BLaER1 (cell line): ENCODE measurements at regions not wholly inside any gene's neighbourhood (a gene's known extent, or its start where the extent isn't known, plus 50 kb on each side); places are given as distances from the start of the nearest gene placed in this dataset.

Experiments used
- H3K27ac ChIP-seq: shearing (Covaris generic); formaldehyde crosslinking; 2 replicates; pipeline ENCODE4 v1.8.1; 2022
- H3K27me3 ChIP-seq: shearing (Covaris generic); formaldehyde crosslinking; 2 replicates; pipeline ENCODE4 v1.8.1; 2022
- H3K36me3 ChIP-seq: shearing (Covaris generic); formaldehyde crosslinking; 2 replicates; pipeline ENCODE4 v1.8.1; 2022
- H3K4me1 ChIP-seq: shearing (Covaris generic); formaldehyde crosslinking; 2 replicates; pipeline ENCODE4 v1.8.1; 2022
- H3K4me2 ChIP-seq: shearing (Covaris generic); formaldehyde crosslinking; 2 replicates; pipeline ENCODE4 v1.8.1; 2022
- H3K4me3 ChIP-seq: shearing (Covaris generic); formaldehyde crosslinking; 2 replicates; pipeline ENCODE4 v1.8.1; 2022
- H3K9ac ChIP-seq: shearing (Covaris generic); formaldehyde crosslinking; 2 replicates; pipeline ENCODE4 v1.8.1; 2022
- H3K9me3 ChIP-seq: shearing (Covaris generic); formaldehyde crosslinking; 2 replicates; pipeline ENCODE4 v1.8.1; 2022
- H4K20me1 ChIP-seq: shearing (Covaris generic); formaldehyde crosslinking; 2 replicates; pipeline ENCODE4 v1.8.1; 2022
- Cebpa-rat ChIP-seq: shearing (Covaris generic); IDR thresholded peaks from 2 replicates; pipeline ENCODE4 v1.8.1; 2022

GRCh38 chr15:69976366-69976994, 121.2 kb downstream of the TLE3 start:
- Histone ChIP-seq H3K27me3 (no peaks in the 10 kb centered on the region; the same call in 1 of the 2 replicates), H3K9ac (no peak overlapping the region), H4K20me1 (peaks cover 58% of the 10 kb centered on the region), H3K27ac (no peak overlapping the region), H3K4me2 (no peak overlapping the region), H3K9me3 (no peaks in the 10 kb centered on the region), H3K36me3 (no peaks in the 10 kb centered on the region), H3K4me3 (no peak overlapping the region), H3K4me1 (peaks cover 30% of the 10 kb centered on the region)
- no peak for TF ChIP-seq Cebpa-rat

GRCh38 chr15:69978603-69979002, 119.1 kb downstream of the TLE3 start:
- no peak for TF ChIP-seq Cebpa-rat
- Histone ChIP-seq H3K36me3 (no peaks in the 10 kb centered on the region), H3K27ac (no peak overlapping the region), H3K27me3 (no peaks in the 10 kb centered on the region; the same call in 1 of the 2 replicates), H3K9ac (no peak overlapping the region), H4K20me1 (peaks cover 46% of the 10 kb centered on the region), H3K4me1 (peaks cover 40% of the 10 kb centered on the region), H3K4me3 (no peak overlapping the region), H3K4me2 (peak overlapping the region; percentile 78), H3K9me3 (no peaks in the 10 kb centered on the region)

- H3K9me3 ChIP-seq, result no peaks in the 10 kb centered on the region
- no peaks in the 10 kb centered on the region for H3K36me3 ChIP-seq
- no peak overlapping the region for H3K9ac ChIP-seq
- no peak overlapping the region for H3K4me3 ChIP-seq
- H4K20me1 ChIP-seq, result peaks cover 40% of the 10 kb centered on the region
- no peaks in the 10 kb centered on the region; the same call in 1 of the 2 replicates for H3K27me3 ChIP-seq
- H3K4me2 ChIP-seq, result peak overlapping the region; percentile 78
- no peak overlapping the region for H3K27ac ChIP-seq
- H3K4me1 ChIP-seq, result peaks cover 40% of the 10 kb centered on the region
- TF ChIP-seq Cebpa-rat, result no peak
These were observed 118.5 kb downstream of the TLE3 start for GRCh38 chr15:69979262-69979661.

GRCh38 chr15:69979783-69980182, 117.9 kb downstream of the TLE3 start:
- peak overlapping the region; percentile 78 for H3K4me2 ChIP-seq
- H3K9ac ChIP-seq, result no peak overlapping the region
- no peak for TF ChIP-seq Cebpa-rat
- no peaks in the 10 kb centered on the region for H3K36me3 ChIP-seq
- no peaks in the 10 kb centered on the region for H3K9me3 ChIP-seq
- H3K27me3 ChIP-seq, result no peaks in the 10 kb centered on the region; the same call in 1 of the 2 replicates
- H4K20me1 ChIP-seq, result peaks cover 36% of the 10 kb centered on the region
- H3K4me3 ChIP-seq, result no peak overlapping the region
- peaks cover 40% of the 10 kb centered on the region for H3K4me1 ChIP-seq
- no peak overlapping the region for H3K27ac ChIP-seq

GRCh38 chr15:69980341-69981059, 117.2 kb downstream of the TLE3 start:
- Histone ChIP-seq H3K27me3 (no peaks in the 10 kb centered on the region; the same call in 1 of the 2 replicates), H3K27ac (no peak overlapping the region), H3K4me3 (no peak overlapping the region), H4K20me1 (peaks cover 29% of the 10 kb centered on the region; the same call in 1 of the 2 replicates), H3K36me3 (no peaks in the 10 kb centered on the region), H3K4me2 (peak overlapping the region; percentile 78), H3K9me3 (no peaks in the 10 kb centered on the region), H3K9ac (no peak overlapping the region), H3K4me1 (peaks cover 40% of the 10 kb centered on the region)
- no peak for TF ChIP-seq Cebpa-rat

- Histone ChIP-seq H3K9me3 (no peaks in the 10 kb centered on the region), H3K4me2 (peak overlapping the region; percentile 17), H4K20me1 (peaks cover 29% of the 10 kb centered on the region; the same call in 1 of the 2 replicates), H3K4me3 (no peak overlapping the region), H3K27ac (no peak overlapping the region), H3K4me1 (peaks cover 40% of the 10 kb centered on the region), H3K9ac (no peak overlapping the region), H3K27me3 (no peaks in the 10 kb centered on the region), H3K36me3 (no peaks in the 10 kb centered on the region)
- no peak for TF ChIP-seq Cebpa-rat
These were observed 115.7 kb downstream of the TLE3 start for GRCh38 chr15:69982037-69982436.

- H3K27me3 ChIP-seq, result no peaks in the 10 kb centered on the region
- peaks cover 36% of the 10 kb centered on the region for H3K4me1 ChIP-seq
- H3K27ac ChIP-seq, result no peak overlapping the region
These were observed 113.9 kb downstream of the TLE3 start for GRCh38 chr15:69983696-69984265.

GRCh38 chr15:69987492-69988489, 109.9 kb downstream of the TLE3 start:
- Histone ChIP-seq H4K20me1 (peaks cover 11% of the 10 kb centered on the region; the same call in 1 of the 2 replicates), H3K4me2 (no peak overlapping the region)

More at GRCh38 chr15:69983696-69984265, 113.9 kb downstream of the TLE3 start:
- Histone ChIP-seq H4K20me1 (peaks cover 28% of the 10 kb centered on the region; the same call in 1 of the 2 replicates), H3K9ac (no peak overlapping the region), H3K36me3 (no peaks in the 10 kb centered on the region), H3K4me2 (no peak overlapping the region), H3K4me3 (no peak overlapping the region), H3K9me3 (no peaks in the 10 kb centered on the region)
- no peak for TF ChIP-seq Cebpa-rat

More at GRCh38 chr15:69987492-69988489, 109.9 kb downstream of the TLE3 start:
- Histone ChIP-seq H3K9me3 (no peaks in the 10 kb centered on the region), H3K27ac (no peak overlapping the region), H3K27me3 (no peaks in the 10 kb centered on the region), H3K9ac (no peak overlapping the region), H3K4me1 (peaks cover 6% of the 10 kb centered on the region; the same call in 1 of the 2 replicates), H3K4me3 (no peak overlapping the region), H3K36me3 (no peaks in the 10 kb centered on the region)
- no peak for TF ChIP-seq Cebpa-rat
